ENCODE measurements at regions not wholly inside any gene's neighbourhood (a gene's known extent, or its start where the extent isn't known, plus 50 kb on each side); places are given as distances from the start of the nearest gene placed in this dataset.

DNA sequence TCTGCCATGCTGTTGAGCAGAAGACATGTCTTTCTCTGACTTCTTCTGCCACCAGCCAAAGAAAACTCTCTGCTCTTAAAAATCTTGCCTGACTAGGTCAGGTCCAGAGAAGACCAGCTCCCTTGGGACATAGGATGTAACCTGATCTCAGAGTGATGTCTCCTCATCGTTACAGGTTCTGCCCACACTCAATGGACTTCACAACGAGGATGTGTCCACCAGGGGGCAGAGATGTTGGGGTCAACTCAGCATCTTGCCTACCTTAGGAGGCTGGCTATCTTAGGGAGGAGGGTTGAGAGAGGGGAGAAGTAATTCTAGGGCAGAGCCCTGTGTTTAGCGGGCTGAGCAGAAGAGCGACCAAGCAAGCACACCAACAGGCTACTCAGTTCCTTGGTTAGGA is 207.6 kb upstream of the CDH4 start:
- in situ Hi-C loops (cut with MboI; ENCODE audit: low sequenced_read_pairs) (no loop called here), dilution Hi-C loops (cut with HindIII; ENCODE audit: low sequenced_read_pairs, unreplicated experiment) (no loop called here), intact Hi-C loops (cut with micrococcal nuclease) (no loop called here)
- no TSS peak for BruUV-seq (replicated peaks)
- H2BK120ac ChIP-seq (ENCODE audit: low read depth, low read length), result no peak overlapping the region
- TF ChIP-seq RFX5 (IDR thresholded peaks at IDR 0.05; ENCODE audit: low read depth, low read length) (no peak), MAZ (IDR thresholded peaks at IDR 0.05; ENCODE audit: borderline replicate concordance, low read depth, low read length) (no peak), RAD21 (IDR thresholded peaks at IDR 0.05; ENCODE audit: low read length) (no peak), MAFK (IDR thresholded peaks at IDR 0.05; ENCODE audit: low read depth, low read length) (no peak), FOS (IDR thresholded peaks at IDR 0.05; ENCODE audit: low read depth, low read length) (no peak)
- TF ChIP-seq, protein P1, sequence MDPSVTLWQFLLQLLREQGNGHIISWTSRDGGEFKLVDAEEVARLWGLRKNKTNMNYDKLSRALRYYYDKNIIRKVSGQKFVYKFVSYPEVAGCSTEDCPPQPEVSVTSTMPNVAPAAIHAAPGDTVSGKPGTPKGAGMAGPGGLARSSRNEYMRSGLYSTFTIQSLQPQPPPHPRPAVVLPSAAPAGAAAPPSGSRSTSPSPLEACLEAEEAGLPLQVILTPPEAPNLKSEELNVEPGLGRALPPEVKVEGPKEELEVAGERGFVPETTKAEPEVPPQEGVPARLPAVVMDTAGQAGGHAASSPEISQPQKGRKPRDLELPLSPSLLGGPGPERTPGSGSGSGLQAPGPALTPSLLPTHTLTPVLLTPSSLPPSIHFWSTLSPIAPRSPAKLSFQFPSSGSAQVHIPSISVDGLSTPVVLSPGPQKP (IDR thresholded peaks at IDR 0.05; ENCODE audit: borderline replicate concordance, low read depth, low read length), result no peak
- H3K4me2 ChIP-seq (ENCODE audit: low read depth, low read length), result no peak overlapping the region
- no peak overlapping the region for H3K27ac ChIP-seq (ENCODE audit: insufficient read depth, low read length)
- DNase-seq, result no peak
- no peak overlapping the region for H3K9ac ChIP-seq (ENCODE audit: low read depth, low read length)
- no peak overlapping the region for H4K91ac ChIP-seq (ENCODE audit: insufficient read depth, low read depth, low read length)
- H2AFZ ChIP-seq (replicated peaks; ENCODE audit: low read length, poor library complexity), result no peak overlapping the region
- H2AK5ac ChIP-seq (ENCODE audit: low read depth, low read length), result no peak overlapping the region
- no peak overlapping the region for H3K14ac ChIP-seq (replicated peaks; ENCODE audit: low read depth, low read length)
- no CpG with 5 or more reads among the region's 4 CpGs for WGBS, 2 experiments (ENCODE audit: extremely low coverage in 2 of 2, insufficient read length in 1 of 2)
- no peak overlapping the region for H3K23ac ChIP-seq (ENCODE audit: low read depth, low read length)
- H3K4ac ChIP-seq (ENCODE audit: low read depth, low read length), result no peak overlapping the region
- no peaks in the 10 kb centered on the region for H3K36me3 ChIP-seq (ENCODE audit: control insufficient read depth, insufficient read depth, low read length)
- no peak overlapping the region for H2AK9ac ChIP-seq (replicated peaks; ENCODE audit: low read depth, low read length, poor library complexity)
- no peak overlapping the region for H2BK15ac ChIP-seq (ENCODE audit: low read depth, low read length)
- H3K18ac ChIP-seq (ENCODE audit: low read depth, low read length), result no peak overlapping the region
- H2BK20ac ChIP-seq (ENCODE audit: low read depth, low read length), result no peak overlapping the region
- no peak overlapping the region for H4K8ac ChIP-seq (ENCODE audit: low read depth in 2 of 2, low read length in 2 of 2)
- H3K4me1 ChIP-seq (ENCODE audit: control insufficient read depth, insufficient read depth, low read length), result no peaks in the 10 kb centered on the region
- no peaks in the 10 kb centered on the region for H4K20me1 ChIP-seq (ENCODE audit: insufficient read depth, low read length)
- POLR2A ChIA-PET (ENCODE audit: unreplicated experiment), result no interaction called here
- H3K9me3 ChIP-seq (ENCODE audit: control insufficient read depth, insufficient read depth, low read length), result peaks cover 23% of the 10 kb centered on the region
- no peak overlapping the region for H3K56ac ChIP-seq (ENCODE audit: extremely low read depth, insufficient read depth, low read length)
- H3K79me1 ChIP-seq (ENCODE audit: low read depth in 1 of 2, low read length in 2 of 2), result no peaks in the 10 kb centered on the region
- no peak overlapping the region for H4K5ac ChIP-seq (ENCODE audit: low read depth, low read length)
- no peaks in the 10 kb centered on the region for H3K9me1 ChIP-seq (ENCODE audit: insufficient read depth, low read length)
- no peak overlapping the region for H3K4me3 ChIP-seq (ENCODE audit: insufficient read depth, low read depth, low read length)
- H2BK5ac ChIP-seq (ENCODE audit: low read depth, low read length, poor library complexity, severe bottlenecking), result peak overlapping the region; percentile 45
- CTCF ChIA-PET, result no interaction called here
- H3K27me3 ChIP-seq (ENCODE audit: control insufficient read depth, insufficient read depth, low read length), result no peaks in the 10 kb centered on the region
- ATAC-seq (ENCODE audit: low read depth), result no peak
